Liver (tissue), 8 donors: ENCODE measurements at regions not wholly inside any gene's neighbourhood (a gene's known extent, or its start where the extent isn't known, plus 50 kb on each side); places are given as distances from the start of the nearest gene placed in this dataset.

Experiments used
- DNase-seq: peaks from one replicate; pipeline ENCODE4 v3.0.0-alpha.2; 2017; ENCODE audit warnings: low spot score
- H3K27ac ChIP-seq, 2 donors: one replicate each; pipeline ENCODE4 v1.7.0; 2013; ENCODE audit warnings: inconsistent platforms in 2 of 2, low read length in 2 of 2, control low read depth in 1 of 2, low read depth in 1 of 2, mild to moderate bottlenecking in 1 of 2
- H3K27me3 ChIP-seq, 4 donors: one replicate each; pipeline versions ENCODE4 v1.6.1 to v1.7.0; 2013; ENCODE audit warnings: low read length in 3 of 4, inconsistent platforms in 1 of 4, mild to moderate bottlenecking in 1 of 4, moderate library complexity in 1 of 4; ENCODE audit not compliant: control insufficient read depth in 4 of 4, insufficient read depth in 4 of 4
- H3K36me3 ChIP-seq, 4 donors: one replicate each; pipeline versions ENCODE4 v1.6.1 to v1.7.0; 2013; ENCODE audit warnings: low read length in 3 of 4, mild to moderate bottlenecking in 3 of 4, low read depth in 1 of 4, moderate library complexity in 1 of 4; ENCODE audit not compliant: control insufficient read depth in 4 of 4, insufficient read depth in 3 of 4
- H3K4me1 ChIP-seq, 4 donors: one replicate each; pipeline versions ENCODE4 v1.6.1 to v1.7.0; 2013; ENCODE audit warnings: low read length in 3 of 4, mild to moderate bottlenecking in 3 of 4, moderate library complexity in 1 of 4; ENCODE audit not compliant: control insufficient read depth in 4 of 4, insufficient read depth in 4 of 4
- H3K4me3 ChIP-seq, 3 donors: one replicate each; pipeline versions ENCODE4 v1.6.1 to v1.7.0; 2013; ENCODE audit warnings: low read length in 3 of 3, control low read depth in 1 of 3, low read depth in 1 of 3, mild to moderate bottlenecking in 1 of 3
- H3K9ac ChIP-seq, 2 donors: one replicate each; pipeline ENCODE4 v1.7.0; 2013; ENCODE audit warnings: low read length in 2 of 2, mild to moderate bottlenecking in 2 of 2, moderate library complexity in 2 of 2, control low read depth in 1 of 2, low read depth in 1 of 2
- H3K9me3 ChIP-seq, 4 donors: one replicate each; pipeline versions ENCODE4 v1.6.1 to v1.7.0; 2013; ENCODE audit warnings: low read length in 3 of 4; ENCODE audit not compliant: control insufficient read depth in 4 of 4
- FOXA1 ChIP-seq: IDR thresholded peaks from 2 replicates; pipeline ENCODE4 v1.6.1; 2016; ENCODE audit warnings: antibody characterized with exemption
- FOXA2 ChIP-seq: IDR thresholded peaks from 2 replicates; pipeline ENCODE4 v1.6.1; 2016; ENCODE audit warnings: antibody characterized with exemption
- HNF4A ChIP-seq, 2 donors: conservative IDR thresholded peaks; 2 replicates each; pipeline ENCODE4 v1.6.1; 2016; ENCODE audit warnings: antibody characterized with exemption in 2 of 2, mild to moderate bottlenecking in 2 of 2
- HNF4G ChIP-seq: IDR thresholded peaks from 2 replicates; pipeline ENCODE4 v1.6.1; 2016; ENCODE audit warnings: antibody characterized with exemption
- JUND ChIP-seq, 2 donors: IDR thresholded peaks; 2 replicates each; pipeline ENCODE4 v1.6.1; 2016; ENCODE audit warnings: antibody characterized with exemption in 2 of 2
- NR2F2 ChIP-seq: IDR thresholded peaks from 2 replicates; pipeline ENCODE4 v1.6.1; 2016; ENCODE audit warnings: antibody characterized with exemption
- SP1 ChIP-seq: IDR thresholded peaks from 2 replicates; pipeline ENCODE4 v1.6.1; 2018; ENCODE audit warnings: antibody characterized with exemption, mild to moderate bottlenecking
- TAF1 ChIP-seq: conservative IDR thresholded peaks from 2 replicates; pipeline ENCODE4 v1.6.1; 2016; ENCODE audit warnings: antibody characterized with exemption, mild to moderate bottlenecking
- YY1 ChIP-seq: IDR thresholded peaks from 2 replicates; pipeline ENCODE4 v1.6.1; 2016; ENCODE audit warnings: antibody characterized with exemption, mild to moderate bottlenecking
- WGBS: extraction: QIAGEN DNeasy Blood & Tissue Kit; methylation state at CpG from one replicate; pipeline ENCODE4 v1.1.7; 2013; 5-methylcytosine and 5-hydroxymethylcytosine counted together
- TF ChIP-seq, protein P1 (sequence below): IDR thresholded peaks from 2 replicates; pipeline ENCODE4 v1.6.1; 2016; ENCODE audit warnings: antibody characterized with exemption
- TF ChIP-seq, protein P2 (sequence below): fragments of 150-350 bp; IDR thresholded peaks from 2 replicates; pipeline ENCODE4 v1.5.1; 2017; ENCODE audit warnings: improper control_type of control experiment, low read depth, low read length; ENCODE audit not compliant: missing input control
- TF ChIP-seq, protein P3 (sequence below): IDR thresholded peaks from 2 replicates; pipeline ENCODE4 v1.6.1; 2016; ENCODE audit warnings: antibody characterized with exemption
- TF ChIP-seq, protein P4 (sequence below): IDR thresholded peaks from 2 replicates; pipeline ENCODE4 v1.6.1; 2016; ENCODE audit warnings: antibody characterized with exemption
- TF ChIP-seq, protein P5 (sequence below): IDR thresholded peaks from 2 replicates; pipeline ENCODE4 v1.6.1; 2016; ENCODE audit warnings: antibody characterized with exemption, mild to moderate bottlenecking
- donor health status: healthy.
- donor health status: healthy.
- donor health status: healthy.
- donor health status: healthy.
- donor health status: healthy.

DNA sequence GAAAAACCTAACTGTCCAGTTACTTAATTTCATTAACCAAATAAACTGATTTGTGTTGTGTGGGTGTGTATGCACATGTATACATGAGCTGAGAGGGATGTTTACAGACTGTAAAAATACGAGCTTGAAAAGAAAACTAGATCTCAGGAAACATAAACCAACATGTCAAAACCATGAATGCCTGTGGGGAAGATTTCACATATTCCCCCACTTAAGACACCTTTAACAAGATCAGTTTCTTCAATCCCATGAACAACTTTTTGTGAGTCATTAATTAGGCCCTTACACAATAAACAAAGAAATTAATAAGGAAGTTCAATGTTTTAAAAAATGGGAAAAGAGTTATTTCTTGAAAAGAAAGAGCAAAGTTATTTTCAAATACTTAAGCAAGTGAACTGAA, 170.8 kb downstream of the ZNF674 start:
- no peaks in the 10 kb centered on the region for H3K9me3 ChIP-seq
- 41% methylated on average over 1 of the region's 1 CpG for WGBS
- H3K4me3 ChIP-seq, result no peak overlapping the region
- no peak for DNase-seq
- H3K4me1 ChIP-seq, result no peaks in the 10 kb centered on the region
- no peak overlapping the region for H3K9ac ChIP-seq
- H3K27ac ChIP-seq, result no peak overlapping the region
- peaks cover 0 to 4% (median 0%) of the 10 kb centered on the region in 4 donors for H3K27me3 ChIP-seq
- TF ChIP-seq FOXA1 (no peak), HNF4G (no peak), YY1 (no peak), NR2F2 (no peak), FOXA2 (no peak), SP1 (no peak), TAF1 (no peak)
- TF ChIP-seq, protein P1, sequence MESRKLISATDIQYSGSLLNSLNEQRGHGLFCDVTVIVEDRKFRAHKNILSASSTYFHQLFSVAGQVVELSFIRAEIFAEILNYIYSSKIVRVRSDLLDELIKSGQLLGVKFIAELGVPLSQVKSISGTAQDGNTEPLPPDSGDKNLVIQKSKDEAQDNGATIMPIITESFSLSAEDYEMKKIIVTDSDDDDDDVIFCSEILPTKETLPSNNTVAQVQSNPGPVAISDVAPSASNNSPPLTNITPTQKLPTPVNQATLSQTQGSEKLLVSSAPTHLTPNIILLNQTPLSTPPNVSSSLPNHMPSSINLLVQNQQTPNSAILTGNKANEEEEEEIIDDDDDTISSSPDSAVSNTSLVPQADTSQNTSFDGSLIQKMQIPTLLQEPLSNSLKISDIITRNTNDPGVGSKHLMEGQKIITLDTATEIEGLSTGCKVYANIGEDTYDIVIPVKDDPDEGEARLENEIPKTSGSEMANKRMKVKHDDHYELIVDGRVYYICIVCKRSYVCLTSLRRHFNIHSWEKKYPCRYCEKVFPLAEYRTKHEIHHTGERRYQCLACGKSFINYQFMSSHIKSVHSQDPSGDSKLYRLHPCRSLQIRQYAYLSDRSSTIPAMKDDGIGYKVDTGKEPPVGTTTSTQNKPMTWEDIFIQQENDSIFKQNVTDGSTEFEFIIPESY, result no peak
- TF ChIP-seq, protein P2, sequence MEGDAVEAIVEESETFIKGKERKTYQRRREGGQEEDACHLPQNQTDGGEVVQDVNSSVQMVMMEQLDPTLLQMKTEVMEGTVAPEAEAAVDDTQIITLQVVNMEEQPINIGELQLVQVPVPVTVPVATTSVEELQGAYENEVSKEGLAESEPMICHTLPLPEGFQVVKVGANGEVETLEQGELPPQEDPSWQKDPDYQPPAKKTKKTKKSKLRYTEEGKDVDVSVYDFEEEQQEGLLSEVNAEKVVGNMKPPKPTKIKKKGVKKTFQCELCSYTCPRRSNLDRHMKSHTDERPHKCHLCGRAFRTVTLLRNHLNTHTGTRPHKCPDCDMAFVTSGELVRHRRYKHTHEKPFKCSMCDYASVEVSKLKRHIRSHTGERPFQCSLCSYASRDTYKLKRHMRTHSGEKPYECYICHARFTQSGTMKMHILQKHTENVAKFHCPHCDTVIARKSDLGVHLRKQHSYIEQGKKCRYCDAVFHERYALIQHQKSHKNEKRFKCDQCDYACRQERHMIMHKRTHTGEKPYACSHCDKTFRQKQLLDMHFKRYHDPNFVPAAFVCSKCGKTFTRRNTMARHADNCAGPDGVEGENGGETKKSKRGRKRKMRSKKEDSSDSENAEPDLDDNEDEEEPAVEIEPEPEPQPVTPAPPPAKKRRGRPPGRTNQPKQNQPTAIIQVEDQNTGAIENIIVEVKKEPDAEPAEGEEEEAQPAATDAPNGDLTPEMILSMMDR, result no peak
- TF ChIP-seq, protein P3, sequence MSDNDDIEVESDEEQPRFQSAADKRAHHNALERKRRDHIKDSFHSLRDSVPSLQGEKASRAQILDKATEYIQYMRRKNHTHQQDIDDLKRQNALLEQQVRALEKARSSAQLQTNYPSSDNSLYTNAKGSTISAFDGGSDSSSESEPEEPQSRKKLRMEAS, result no peak
- no peaks in the 10 kb centered on the region for H3K36me3 ChIP-seq

DNA sequence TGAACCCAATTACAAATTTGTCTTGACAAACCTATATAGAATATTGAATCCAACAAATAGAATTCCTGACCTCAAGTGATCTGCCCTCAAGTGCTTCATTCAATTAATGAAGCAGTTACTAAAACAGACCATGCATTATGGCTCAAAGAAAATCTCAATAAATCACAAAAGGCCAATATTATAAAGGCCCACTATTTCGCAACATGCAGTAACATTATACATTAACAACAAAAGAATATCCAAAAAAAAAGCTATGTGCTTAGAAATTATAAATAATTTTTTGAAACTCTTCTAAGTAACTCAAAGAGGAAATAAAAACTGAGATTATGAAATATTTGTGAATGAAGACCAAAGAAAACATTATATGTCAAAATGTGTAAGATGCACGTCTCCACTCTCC, 177.7 kb downstream of the ZNF674 start:
- 92% methylated on average over 2 of the region's 2 CpGs for WGBS
- TF ChIP-seq FOXA2, result no peak
- no peak overlapping the region for H3K27ac ChIP-seq

DNA sequence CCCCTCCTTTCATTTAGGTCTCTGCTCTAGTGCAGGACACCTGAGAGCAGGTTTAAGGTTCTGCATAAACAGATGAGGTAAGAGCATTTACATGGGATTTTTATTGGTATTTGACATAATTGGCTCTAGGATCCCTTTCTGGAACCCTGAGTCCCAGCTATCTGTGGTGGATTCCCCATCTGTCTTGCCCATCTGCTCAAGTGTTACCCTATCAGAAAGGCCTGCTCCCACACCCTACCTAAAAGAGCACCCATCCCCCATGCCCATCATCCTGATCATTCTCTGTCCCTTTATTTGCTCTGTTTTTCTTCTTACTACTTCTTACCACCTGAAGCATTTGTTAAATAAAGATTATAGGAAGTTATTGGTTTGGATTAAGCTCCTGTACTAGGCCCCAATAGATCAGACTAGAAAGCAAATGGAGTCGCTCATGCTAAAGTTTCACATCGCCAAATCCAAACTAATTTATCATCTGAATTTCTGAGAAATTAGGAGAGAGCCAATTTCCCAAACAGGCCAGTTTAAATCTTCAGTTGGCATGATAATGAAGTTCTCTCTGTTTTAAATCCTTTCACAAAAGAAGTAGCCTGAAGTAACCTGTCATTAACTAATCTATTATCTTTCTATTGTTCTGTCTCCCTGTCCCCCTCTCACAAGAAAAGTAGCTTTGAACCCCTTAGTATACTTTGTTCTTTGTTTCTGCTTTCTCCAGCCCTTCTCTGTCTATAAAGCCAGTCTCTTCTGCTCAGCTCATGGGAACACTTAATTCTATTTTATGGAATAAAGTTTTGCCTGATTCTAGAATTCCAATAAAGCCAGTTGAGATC, 178.6 kb downstream of the ZNF674 start:
- Histone ChIP-seq H3K36me3 (no peaks in the 10 kb centered on the region), H3K4me3 (no peak overlapping the region), H3K9ac (no peak overlapping the region), H3K4me1 (no peaks in the 10 kb centered on the region), H3K27ac (no peak overlapping the region), H3K27me3 (no peaks in the 10 kb centered on the region), H3K9me3 (no peaks in the 10 kb centered on the region)
- DNase-seq, result no peak
- WGBS, result 95% methylated on average over 2 of the region's 2 CpGs
- no peak for TF ChIP-seq HNF4A (conservative IDR thresholded peaks at IDR 0.05)
- no peak for TF ChIP-seq JUND (IDR thresholded peaks at IDR 0.05)
- no peak for TF ChIP-seq SP1
- TF ChIP-seq, protein P1, result no peak
- TF ChIP-seq, protein P4, sequence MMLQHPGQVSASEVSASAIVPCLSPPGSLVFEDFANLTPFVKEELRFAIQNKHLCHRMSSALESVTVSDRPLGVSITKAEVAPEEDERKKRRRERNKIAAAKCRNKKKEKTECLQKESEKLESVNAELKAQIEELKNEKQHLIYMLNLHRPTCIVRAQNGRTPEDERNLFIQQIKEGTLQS, result no peak
- TF ChIP-seq, protein P2, result no peak
- TF ChIP-seq, protein P5, sequence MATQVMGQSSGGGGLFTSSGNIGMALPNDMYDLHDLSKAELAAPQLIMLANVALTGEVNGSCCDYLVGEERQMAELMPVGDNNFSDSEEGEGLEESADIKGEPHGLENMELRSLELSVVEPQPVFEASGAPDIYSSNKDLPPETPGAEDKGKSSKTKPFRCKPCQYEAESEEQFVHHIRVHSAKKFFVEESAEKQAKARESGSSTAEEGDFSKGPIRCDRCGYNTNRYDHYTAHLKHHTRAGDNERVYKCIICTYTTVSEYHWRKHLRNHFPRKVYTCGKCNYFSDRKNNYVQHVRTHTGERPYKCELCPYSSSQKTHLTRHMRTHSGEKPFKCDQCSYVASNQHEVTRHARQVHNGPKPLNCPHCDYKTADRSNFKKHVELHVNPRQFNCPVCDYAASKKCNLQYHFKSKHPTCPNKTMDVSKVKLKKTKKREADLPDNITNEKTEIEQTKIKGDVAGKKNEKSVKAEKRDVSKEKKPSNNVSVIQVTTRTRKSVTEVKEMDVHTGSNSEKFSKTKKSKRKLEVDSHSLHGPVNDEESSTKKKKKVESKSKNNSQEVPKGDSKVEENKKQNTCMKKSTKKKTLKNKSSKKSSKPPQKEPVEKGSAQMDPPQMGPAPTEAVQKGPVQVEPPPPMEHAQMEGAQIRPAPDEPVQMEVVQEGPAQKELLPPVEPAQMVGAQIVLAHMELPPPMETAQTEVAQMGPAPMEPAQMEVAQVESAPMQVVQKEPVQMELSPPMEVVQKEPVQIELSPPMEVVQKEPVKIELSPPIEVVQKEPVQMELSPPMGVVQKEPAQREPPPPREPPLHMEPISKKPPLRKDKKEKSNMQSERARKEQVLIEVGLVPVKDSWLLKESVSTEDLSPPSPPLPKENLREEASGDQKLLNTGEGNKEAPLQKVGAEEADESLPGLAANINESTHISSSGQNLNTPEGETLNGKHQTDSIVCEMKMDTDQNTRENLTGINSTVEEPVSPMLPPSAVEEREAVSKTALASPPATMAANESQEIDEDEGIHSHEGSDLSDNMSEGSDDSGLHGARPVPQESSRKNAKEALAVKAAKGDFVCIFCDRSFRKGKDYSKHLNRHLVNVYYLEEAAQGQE, result no peak
- TF ChIP-seq FOXA2, result no peak
- no peak for TF ChIP-seq NR2F2
- TF ChIP-seq FOXA1, result no peak

More for the DNA sequence above, 177.7 kb downstream of the ZNF674 start:
- Histone ChIP-seq H3K9me3 (no peaks in the 10 kb centered on the region), H3K36me3 (no peaks in the 10 kb centered on the region), H3K4me3 (no peak overlapping the region), H3K27me3 (no peaks in the 10 kb centered on the region), H3K9ac (no peak overlapping the region), H3K4me1 (no peaks in the 10 kb centered on the region)
- DNase-seq, result no peak
